AG04449 (cell line): ENCODE measurements at regions not wholly inside any gene's neighbourhood (a gene's known extent, or its start where the extent isn't known, plus 50 kb on each side); places are given as distances from the start of the nearest gene placed in this dataset.

ENCODE experiments used
- CTCF ChIA-PET: fragments of 350-600 bp; formaldehyde crosslinking; extraction: SDS; loops from one replicate; lab custom pipeline; 2021; ENCODE audit warnings: antibody characterized with exemption; lab: Yijun Ruan, JAX
- POLR2A ChIA-PET: fragments of 400-600, 350-600 bp; formaldehyde crosslinking; extraction: SDS; loops from one replicate; lab custom pipeline; 2020; ENCODE audit warnings: antibody characterized with exemption, inconsistent platforms; lab: Yijun Ruan, JAX
- DNase-seq: peaks from one replicate; pipeline ENCODE4 v3.0.0-alpha.2; 2010; ENCODE audit warnings: low read depth, low spot score
- H3K4me3 ChIP-seq: 2 replicates; pipeline ENCODE4 v1.5.1; 2011; ENCODE audit warnings: low read depth, mild to moderate bottlenecking, control low read depth, low read length
- TF ChIP-seq, protein P1 (sequence below): IDR thresholded peaks from one replicate; pipeline ENCODE4 v1.5.1; 2011; ENCODE audit warnings: mild to moderate bottlenecking, moderate library complexity, low read length, control low read depth, inconsistent platforms; ENCODE audit not compliant: insufficient read depth; ENCODE audit errors: missing control alignments

DNA sequence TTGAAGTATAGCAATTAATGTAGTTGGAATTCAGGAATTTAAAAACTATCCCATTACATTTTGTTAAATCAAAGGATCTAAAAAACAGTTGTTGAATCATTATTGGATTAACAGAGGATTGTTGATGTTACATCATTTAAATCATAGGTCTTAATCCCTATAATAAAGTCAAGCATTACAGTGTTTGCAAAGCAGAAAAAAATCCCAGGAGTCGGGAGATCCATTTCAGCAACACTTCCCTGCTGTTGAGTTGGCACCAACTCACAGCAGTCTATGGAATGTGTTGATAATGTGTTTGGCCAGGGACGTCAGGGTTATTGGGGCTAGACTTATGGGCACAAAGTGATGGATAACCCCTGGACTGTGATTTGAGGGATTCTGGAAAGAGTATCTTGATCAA, 99.1 kb upstream of the TMTC1 start:
- ChIA-PET CTCF (no interaction called here), POLR2A (no interaction called here)
- TF ChIP-seq, protein P1, sequence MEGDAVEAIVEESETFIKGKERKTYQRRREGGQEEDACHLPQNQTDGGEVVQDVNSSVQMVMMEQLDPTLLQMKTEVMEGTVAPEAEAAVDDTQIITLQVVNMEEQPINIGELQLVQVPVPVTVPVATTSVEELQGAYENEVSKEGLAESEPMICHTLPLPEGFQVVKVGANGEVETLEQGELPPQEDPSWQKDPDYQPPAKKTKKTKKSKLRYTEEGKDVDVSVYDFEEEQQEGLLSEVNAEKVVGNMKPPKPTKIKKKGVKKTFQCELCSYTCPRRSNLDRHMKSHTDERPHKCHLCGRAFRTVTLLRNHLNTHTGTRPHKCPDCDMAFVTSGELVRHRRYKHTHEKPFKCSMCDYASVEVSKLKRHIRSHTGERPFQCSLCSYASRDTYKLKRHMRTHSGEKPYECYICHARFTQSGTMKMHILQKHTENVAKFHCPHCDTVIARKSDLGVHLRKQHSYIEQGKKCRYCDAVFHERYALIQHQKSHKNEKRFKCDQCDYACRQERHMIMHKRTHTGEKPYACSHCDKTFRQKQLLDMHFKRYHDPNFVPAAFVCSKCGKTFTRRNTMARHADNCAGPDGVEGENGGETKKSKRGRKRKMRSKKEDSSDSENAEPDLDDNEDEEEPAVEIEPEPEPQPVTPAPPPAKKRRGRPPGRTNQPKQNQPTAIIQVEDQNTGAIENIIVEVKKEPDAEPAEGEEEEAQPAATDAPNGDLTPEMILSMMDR: no peak
- DNase-seq: no peak
- no peak overlapping the region for H3K4me3 ChIP-seq

DNA sequence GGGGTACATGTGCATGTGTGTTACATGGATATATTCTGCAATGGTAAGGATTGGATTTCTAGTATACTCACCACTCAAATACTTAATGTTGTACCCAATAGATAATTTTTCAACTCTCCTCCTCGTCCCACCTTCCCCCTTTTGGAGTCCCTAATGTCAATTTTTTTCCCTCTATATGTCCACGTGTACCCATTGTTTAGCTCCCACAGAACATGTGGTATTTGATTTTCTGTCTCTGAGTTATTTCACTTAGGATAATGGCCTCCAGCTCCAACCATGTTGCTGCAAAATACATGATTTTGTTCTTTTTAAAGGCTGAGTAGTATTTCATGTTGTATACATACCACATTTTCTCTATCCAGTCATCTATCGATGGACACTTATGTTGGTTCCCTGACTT, 97.2 kb upstream of the TMTC1 start:
- H3K4me3 ChIP-seq: no peak overlapping the region
- TF ChIP-seq, protein P1: no peak
- DNase-seq: no peak
- CTCF ChIA-PET: no interaction called here
- POLR2A ChIA-PET: no interaction called here

DNA sequence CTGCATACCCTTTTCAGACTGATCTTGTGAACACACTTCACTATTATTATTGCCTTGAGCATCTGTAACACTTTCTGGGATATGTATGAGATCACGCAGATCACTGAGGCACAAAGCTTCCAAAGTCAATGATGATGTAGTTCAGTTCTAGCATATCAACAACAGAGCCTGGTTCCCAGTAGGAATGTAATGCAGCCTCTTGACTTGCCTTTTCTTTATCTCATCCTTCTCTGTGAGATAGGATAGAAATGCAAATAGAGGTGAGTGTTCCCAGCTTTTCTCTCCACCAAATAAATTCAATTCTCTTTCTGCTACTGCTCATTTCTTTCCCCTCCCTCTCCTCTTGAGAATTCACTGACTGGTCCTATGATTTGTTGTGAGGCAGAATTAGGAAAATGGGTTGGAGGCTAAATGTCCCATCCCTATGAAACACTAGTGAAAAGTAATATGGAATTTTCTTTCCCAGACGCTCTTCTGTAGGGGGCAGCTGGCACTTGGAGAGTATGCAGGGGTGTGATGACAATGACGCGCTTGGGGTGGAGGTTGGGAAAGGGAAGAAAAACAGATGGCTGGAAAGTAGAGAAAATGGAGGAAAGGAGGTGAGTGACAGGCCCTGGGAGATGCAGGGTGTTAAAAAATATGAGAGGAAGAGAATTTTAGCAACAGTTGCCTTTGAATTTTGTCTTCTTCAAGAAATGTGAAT, 96.0 kb upstream of the TMTC1 start:
- POLR2A ChIA-PET: no interaction called here
- H3K4me3 ChIP-seq: no peak overlapping the region
- TF ChIP-seq, protein P1: no peak
- CTCF ChIA-PET: no interaction called here
- DNase-seq: no peak

DNA sequence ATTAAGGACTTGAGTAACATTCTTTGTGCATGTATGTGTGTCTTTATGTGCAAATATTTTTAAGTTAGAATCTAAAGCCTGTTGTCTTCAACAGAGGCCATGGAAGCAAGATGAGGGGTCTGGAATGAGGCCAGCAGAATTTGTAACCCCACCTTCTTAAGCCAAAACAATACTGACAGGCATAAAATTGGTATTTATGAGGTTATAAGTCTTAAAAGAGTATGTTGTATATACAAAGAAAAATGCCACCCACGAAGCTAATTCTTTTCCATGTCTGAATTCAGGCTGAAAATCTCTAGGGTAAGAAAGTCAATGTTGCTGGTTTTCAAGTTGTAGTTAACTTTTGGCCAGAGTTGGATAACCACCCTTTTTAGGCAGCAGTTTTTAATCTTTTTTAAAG, 86.2 kb upstream of the TMTC1 start:
- ChIA-PET POLR2A (no interaction called here), CTCF (no interaction called here)
- no peak for DNase-seq
- H3K4me3 ChIP-seq: no peak overlapping the region
- TF ChIP-seq, protein P1: no peak

DNA sequence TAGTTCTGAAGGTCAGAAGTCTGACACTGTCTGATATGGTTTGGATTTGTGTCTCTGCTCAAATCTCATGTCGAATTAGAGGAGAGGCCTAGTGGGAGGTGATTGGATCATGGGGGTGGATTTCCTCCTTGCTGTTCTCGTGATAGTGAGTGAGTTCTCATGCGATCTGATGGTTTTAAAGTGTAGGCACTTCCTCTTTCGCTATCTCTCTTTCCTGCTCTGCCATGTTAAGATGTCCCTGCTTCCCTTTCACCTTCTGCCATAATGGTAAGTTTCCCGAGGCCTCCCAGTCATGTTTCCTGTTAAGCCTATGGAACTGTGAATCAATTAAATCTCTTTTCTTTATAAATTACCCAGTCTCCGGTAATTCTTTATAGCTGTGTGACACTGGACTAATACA, 84.1 kb upstream of the TMTC1 start:
- POLR2A ChIA-PET: no interaction called here
- no peak overlapping the region for H3K4me3 ChIP-seq
- TF ChIP-seq, protein P1: no peak
- CTCF ChIA-PET: no interaction called here
- no peak for DNase-seq

DNA sequence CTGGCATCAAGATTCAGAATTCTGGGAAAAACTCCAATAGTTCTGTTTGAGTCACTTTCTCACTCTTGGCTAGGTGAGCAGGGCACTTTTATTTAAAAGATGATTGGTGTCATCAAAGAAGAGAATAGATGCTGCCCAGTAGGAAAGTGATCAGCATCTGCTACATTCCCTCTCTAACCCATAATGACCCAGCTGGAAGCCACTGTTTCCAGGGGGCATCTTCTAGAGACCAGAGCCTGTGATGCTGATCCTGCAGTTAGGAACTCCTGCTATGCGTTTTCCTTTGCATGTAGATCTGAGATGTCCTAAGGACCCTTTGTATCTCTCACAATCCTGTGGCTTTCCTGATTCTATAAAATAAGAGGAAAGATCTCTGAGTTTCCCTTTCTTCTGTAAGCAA, 79.9 kb upstream of the TMTC1 start:
- ChIA-PET POLR2A (no interaction called here), CTCF (no interaction called here)
- TF ChIP-seq, protein P1: no peak
- no peak overlapping the region for H3K4me3 ChIP-seq
- no peak for DNase-seq
